HepG2 (cell line): ENCODE measurements at regions not wholly inside any gene's neighbourhood (a gene's known extent, or its start where the extent isn't known, plus 50 kb on each side); places are given as distances from the start of the nearest gene placed in this dataset.

Experiments used
- ATAC-seq: fragments of 200-7000 bp; cut with Tn5 transposase; 3 replicates; pipeline ENCODE4 v1.9.1; 2020; ENCODE audit warnings: mild to moderate bottlenecking, moderate library complexity
- BruUV-seq: library from RNA; stranded (reverse); fragments of 400-500 nt; replicated peaks from 2 replicates; lab custom pipeline; 2021; lab: Mats Ljungman, UMichigan
- CTCF ChIA-PET: fragments of 300-600 bp; formaldehyde crosslinking; extraction: SDS; loops from one replicate; lab custom pipeline; 2021; ENCODE audit warnings: low total read pairs, inconsistent platforms, low intra/inter-chr PET ratio; lab: Yijun Ruan, JAX
- POLR2A ChIA-PET: fragments of 350-600 bp; sonication (Branson Sonifier 250); formaldehyde crosslinking; loops from one replicate; lab custom pipeline; 2020; ENCODE audit warnings: antibody characterized with exemption, inconsistent platforms; lab: Yijun Ruan, JAX
- DNase-seq: peaks from one replicate; pipeline ENCODE4 v3.0.0-alpha.2; 2015; ENCODE audit warnings: low spot score
- FAIRE-seq: peaks from 3 replicates; lab custom pipeline; 2011; peaks lifted over from hg19 to GRCh38; lab: Jason Lieb, UNC
- H2AFZ ChIP-seq: one replicate; pipeline ENCODE4 v1.6.1; 2011; ENCODE audit warnings: low read length, inconsistent platforms
- H3K27ac ChIP-seq: fragments of 300-600 bp; 3 replicates; pipeline ENCODE4 v1.8.0; 2011; ENCODE audit warnings: mixed run types, mild to moderate bottlenecking, mixed read lengths, low read length, inconsistent platforms; ENCODE audit not compliant: insufficient read depth; ENCODE audit errors: extremely low read length
- H3K27me3 ChIP-seq, 2 experiments: fragments of 200-600 bp in 1 of 2; 2 replicates in 1 of 2; 3 replicates in 1 of 2; pipeline versions ENCODE4 v1.6.0 to v1.8.0; 2011; ENCODE audit warnings: low read length in 2 of 2, mild to moderate bottlenecking in 2 of 2, moderate library complexity in 2 of 2, inconsistent platforms in 1 of 2; ENCODE audit not compliant: insufficient read depth in 2 of 2, control insufficient read depth in 1 of 2
- H3K36me3 ChIP-seq, 2 experiments: fragments of 200-600 bp in 1 of 2; replicated peaks in 1 of 2; 2 replicates in 1 of 2; 3 replicates in 1 of 2; pipeline versions ENCODE4 v1.5.1 to v1.8.0; 2011; ENCODE audit warnings: low read length in 2 of 2, inconsistent platforms in 1 of 2; ENCODE audit not compliant: insufficient read depth in 2 of 2, control insufficient read depth in 1 of 2
- H3K4me1 ChIP-seq: 2 replicates; pipeline ENCODE4 v1.5.1; 2012; ENCODE audit warnings: low read length, inconsistent platforms; ENCODE audit not compliant: insufficient read depth
- H3K4me2 ChIP-seq: 2 replicates; pipeline ENCODE4 v1.6.0; 2011; ENCODE audit warnings: low read depth, low read length, inconsistent platforms
- H3K4me3 ChIP-seq, 3 experiments: fragments of 200-600 bp in 1 of 3; sonication (generic), shearing (Covaris generic) in 1 of 3; replicated peaks in 1 of 3; 2 replicates each; pipeline ENCODE4 v1.5.1; 2011 to 2016; ENCODE audit warnings: low read length in 3 of 3, inconsistent platforms in 2 of 3, low read depth in 2 of 3, mild to moderate bottlenecking in 2 of 3, control low read depth in 1 of 3, mixed read lengths in 1 of 3; ENCODE audit not compliant: insufficient read depth in 1 of 3
- H3K79me2 ChIP-seq: one replicate; pipeline ENCODE4 v1.6.1; 2011; ENCODE audit warnings: low read length, inconsistent platforms; ENCODE audit not compliant: insufficient read depth
- H3K9ac ChIP-seq: 2 replicates; pipeline ENCODE4 v1.6.0; 2011; ENCODE audit warnings: mild to moderate bottlenecking, low read depth, low read length, inconsistent platforms; ENCODE audit not compliant: insufficient read depth
- H3K9me3 ChIP-seq: 2 replicates; pipeline ENCODE4 v1.5.1; 2012; ENCODE audit warnings: mild to moderate bottlenecking, low read length
- H4K20me1 ChIP-seq: 2 replicates; pipeline ENCODE4 v1.6.0; 2011; ENCODE audit warnings: inconsistent platforms, mild to moderate bottlenecking, low read length, moderate library complexity; ENCODE audit not compliant: insufficient read depth
- CHD2 ChIP-seq: IDR thresholded peaks from 2 replicates; pipeline ENCODE4 v1.6.1; 2011; ENCODE audit warnings: low read depth, low read length, improper control_type of control experiment
- GABPA ChIP-seq, 2 experiments: IDR thresholded peaks; 2 replicates each; pipeline ENCODE4 v1.6.1; 2011 to 2016; ENCODE audit warnings: low read depth in 2 of 2, low read length in 1 of 2, missing biosample characterization in 1 of 2, missing genetic modification characterization in 1 of 2
- IRF2 ChIP-seq: IDR thresholded peaks from 2 replicates; pipeline ENCODE4 v1.6.1; 2018; ENCODE audit warnings: missing genetic modification reagents, missing compliant biosample characterization
- RARG ChIP-seq: sonication (generic); formaldehyde crosslinking; IDR thresholded peaks from 2 replicates; pipeline ENCODE4 v1.4.0; 2020; ENCODE audit warnings: low read depth, mild to moderate bottlenecking, missing genetic modification reagents
- RORA ChIP-seq: sonication (generic); formaldehyde crosslinking; IDR thresholded peaks from 2 replicates; pipeline ENCODE4 v1.5.0; 2020; ENCODE audit warnings: mild to moderate bottlenecking, missing genetic modification reagents, moderate library complexity
- SETDB1 ChIP-seq: sonication (generic); formaldehyde crosslinking; IDR thresholded peaks from 2 replicates; pipeline ENCODE4 v1.5.1; 2020; ENCODE audit warnings: missing genetic modification reagents, mild to moderate bottlenecking, borderline replicate concordance
- SRSF9 ChIP-seq: fragments of 200-400 bp; formaldehyde crosslinking; IDR thresholded peaks from 2 replicates; pipeline ENCODE4 v1.6.1; 2018; ENCODE audit warnings: borderline replicate concordance, mild to moderate bottlenecking, low read depth, low read length; ENCODE audit not compliant: insufficient read depth, poor library complexity, severe bottlenecking
- TBX2 ChIP-seq: sonication (generic); formaldehyde crosslinking; IDR thresholded peaks from 2 replicates; pipeline ENCODE4 v1.5.0; 2020; ENCODE audit warnings: missing genetic modification reagents, mild to moderate bottlenecking, borderline replicate concordance
- TFDP2 ChIP-seq: sonication (generic); formaldehyde crosslinking; IDR thresholded peaks from 2 replicates; pipeline ENCODE4 v1.4.0; 2020; ENCODE audit warnings: missing genetic modification reagents
- ZBTB25 ChIP-seq: IDR thresholded peaks from 2 replicates; pipeline ENCODE4 v1.6.1; 2018; ENCODE audit warnings: missing genetic modification reagents
- ZBTB3 ChIP-seq: sonication (generic); formaldehyde crosslinking; IDR thresholded peaks from 2 replicates; pipeline ENCODE4 v1.4.0; 2020; ENCODE audit warnings: low read depth, mild to moderate bottlenecking, moderate library complexity, missing genetic modification reagents, borderline replicate concordance
- ZBTB7B ChIP-seq: sonication (generic); formaldehyde crosslinking; IDR thresholded peaks from 2 replicates; pipeline ENCODE4 v1.4.0; 2020; ENCODE audit warnings: missing genetic modification reagents
- ZMYM3 ChIP-seq: sonication (generic); formaldehyde crosslinking; IDR thresholded peaks from 2 replicates; pipeline ENCODE4 v1.5.1; 2020; ENCODE audit warnings: mild to moderate bottlenecking, missing genetic modification reagents
- ZNF225 ChIP-seq: sonication (generic); formaldehyde crosslinking; IDR thresholded peaks from 2 replicates; pipeline ENCODE4 v1.4.0; 2020; ENCODE audit warnings: mild to moderate bottlenecking, missing genetic modification reagents
- ZNF333 ChIP-seq: sonication (generic); formaldehyde crosslinking; IDR thresholded peaks from 2 replicates; pipeline ENCODE4 v1.4.0; 2020; ENCODE audit warnings: mild to moderate bottlenecking, missing genetic modification reagents, borderline replicate concordance
- WGBS: methylation state at CpG from one replicate; pipeline ENCODE4 v1.1.6; 2017; ENCODE audit warnings: low lambda C conversion rate; 5-methylcytosine and 5-hydroxymethylcytosine counted together
- in situ Hi-C: cut with HindIII; loops from 2 replicates; pipeline ENCODE4 v1.10.0; 2017; ENCODE audit warnings: low pct_unique_long_range_greater_than_20kb; ENCODE audit not compliant: extremely low pct_ligation_motif_present
- intact Hi-C: fragments of 100-400 bp; cut with micrococcal nuclease; formaldehyde crosslinking; loops from one replicate; pipeline ENCODE4 v1.10.0; 2022; ENCODE audit not compliant: unreplicated experiment

- WGBS: 67% methylated on average over 8 of the region's 8 CpGs
- Histone ChIP-seq H3K4me3 (no peak overlapping the region), H3K4me2 (no peak overlapping the region), H3K79me2 (no peaks in the 10 kb centered on the region), H3K27me3 (no peaks in the 10 kb centered on the region), H3K9ac (no peak overlapping the region), H4K20me1 (no peaks in the 10 kb centered on the region), H3K36me3 (no peaks in the 10 kb centered on the region), H3K4me1 (no peaks in the 10 kb centered on the region), H3K27ac (no peak overlapping the region), H2AFZ (no peak overlapping the region), H3K9me3 (no peaks in the 10 kb centered on the region)
- BruUV-seq: no TSS peak
- no peak for DNase-seq
- CTCF ChIA-PET: interaction anchor here (1.3 to 7.7 kb wide), 4 partner anchors 245 to 320 kb away, joined by 3 to 272 read pairs (median 72); partner anchors contain the start of gene SERPINE2
- no peak for FAIRE-seq
- ATAC-seq: no peak; the same call in 2 of the 3 replicates
- TF ChIP-seq ZNF225 (CRISPR knock-in tag): no peak
- no peak for TF ChIP-seq TFDP2 (CRISPR knock-in tag)
- no peak for TF ChIP-seq ZBTB7B (CRISPR knock-in tag)
- intact Hi-C loops: no loop called here
- in situ Hi-C loops: no loop called here
- POLR2A ChIA-PET: interaction anchor here (1.2 to 3.0 kb wide), 3 partner anchors 138 to 289 kb away, joined by 3 to 13 read pairs (median 5); partner anchors contain the start of gene SERPINE2
Measured at GRCh38 chr2:224283466-224283965, 118.4 kb downstream of the FAM124B start.

- Histone ChIP-seq H2AFZ (no peak overlapping the region), H3K9me3 (no peaks in the 10 kb centered on the region), H3K27ac (no peak overlapping the region), H3K4me2 (no peak overlapping the region), H3K27me3 (no peaks in the 10 kb centered on the region), H3K4me1 (no peaks in the 10 kb centered on the region), H3K36me3 (no peaks in the 10 kb centered on the region), H3K9ac (no peak overlapping the region), H4K20me1 (no peaks in the 10 kb centered on the region), H3K79me2 (no peaks in the 10 kb centered on the region), H3K4me3 (no peak overlapping the region)
- DNase-seq (no peak), FAIRE-seq (no peak), ATAC-seq (no peak)
- ChIA-PET CTCF (interaction anchor here (5.2 to 7.7 kb wide), 2 partner anchors 288 to 311 kb away, joined by 120 to 272 read pairs; no protein-coding TSS in a partner anchor), POLR2A (no interaction called here)
- 13% methylated on average over 2 of the region's 2 CpGs for WGBS
- in situ Hi-C loops: no loop called here
- no TSS peak for BruUV-seq
- intact Hi-C loops: no loop called here
- no peak for TF ChIP-seq ZNF333 (CRISPR knock-in tag)
- TF ChIP-seq ZBTB3 (CRISPR knock-in tag): no peak
- no peak for TF ChIP-seq ZMYM3 (CRISPR knock-in tag)
- TF ChIP-seq ZBTB25 (CRISPR knock-in tag): no peak
- no peak for TF ChIP-seq IRF2 (CRISPR knock-in tag)
- TF ChIP-seq SETDB1 (CRISPR knock-in tag): no peak
- TF ChIP-seq CHD2: no peak
- TF ChIP-seq SRSF9: no peak
- no peak for TF ChIP-seq TBX2 (CRISPR knock-in tag)
- no peak for TF ChIP-seq GABPA (IDR thresholded peaks at IDR 0.05; ENCODE audit: low read depth, low read length)
- TF ChIP-seq GABPA (CRISPR knock-in tag; IDR thresholded peaks at IDR 0.05; ENCODE audit: low read depth): no peak
- no peak for TF ChIP-seq RORA (CRISPR knock-in tag)
- no peak for TF ChIP-seq RARG (CRISPR knock-in tag)
Measured at GRCh38 chr2:224281374-224281773, 120.5 kb downstream of the FAM124B start.
